GM23248 (cell line): ENCODE measurements at regions not wholly inside any gene's neighbourhood (a gene's known extent, or its start where the extent isn't known, plus 50 kb on each side); places are given as distances from the start of the nearest gene placed in this dataset.

Experiments
- EZH2 ChIP-seq: fragments of 200-600 bp; sonication (generic); IDR thresholded peaks from 2 replicates; pipeline ENCODE4 v1.6.1; 2018; ENCODE audit warnings: antibody characterized with exemption, mild to moderate bottlenecking; ENCODE audit not compliant: insufficient read depth, poor library complexity, severe bottlenecking
- EZH2phosphoT487 ChIP-seq: fragments of 200-600 bp; sonication (generic); IDR thresholded peaks from 2 replicates; pipeline ENCODE4 v1.6.1; 2018; ENCODE audit warnings: antibody characterized with exemption, moderate library complexity, mild to moderate bottlenecking, low read depth; ENCODE audit not compliant: insufficient read depth

DNA sequence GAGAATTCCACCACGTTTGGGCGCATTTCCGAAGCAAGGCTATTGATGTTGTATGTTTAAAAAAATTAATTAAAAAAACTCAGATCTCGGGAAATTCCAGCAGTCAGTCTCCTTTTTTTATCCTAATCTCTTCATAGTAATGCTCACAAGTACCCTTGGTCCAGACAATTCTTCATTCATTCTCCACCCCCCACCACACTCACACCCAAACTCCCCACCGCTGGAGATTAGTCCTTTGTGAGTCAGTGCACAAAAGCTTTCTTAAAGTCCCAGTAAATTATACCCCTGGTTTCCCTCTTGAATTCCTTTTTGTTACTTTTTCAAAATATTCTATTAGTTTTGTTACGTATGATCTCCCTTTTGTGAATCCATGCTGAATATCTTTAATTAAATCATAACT lies 274.6 kb downstream of the ZNF536 start:
- TF ChIP-seq EZH2 (no peak), EZH2phosphoT487 (no peak)
